Right atrium auricular region (tissue), 2 donors: ENCODE measurements at regions not wholly inside any gene's neighbourhood (a gene's known extent, or its start where the extent isn't known, plus 50 kb on each side); places are given as distances from the start of the nearest gene placed in this dataset.
A peak's percentile ranks its signal among the peaks of the same experiment; 100 is the strongest.

Experiments
- DNase-seq: peaks from one replicate; pipeline ENCODE4 v3.0.0-alpha.2; 2019; ENCODE audit warnings: low spot score
- H3K27ac ChIP-seq, 2 donors: fragments of 200-600 bp; sonication (generic); 1 replicate in 1 of 2; 2 replicates in 1 of 2; pipeline ENCODE4 v1.5.1; 2016 to 2019
- H3K27me3 ChIP-seq, 2 donors: fragments of 200-600 bp; sonication (generic); one replicate each; pipeline versions ENCODE4 v1.5.1 to v1.6.0; 2017 to 2019
- H3K36me3 ChIP-seq: fragments of 200-600 bp; sonication (generic); one replicate; pipeline ENCODE4 v1.5.1; 2016
- H3K4me1 ChIP-seq, 2 donors: fragments of 200-600 bp; sonication (generic); one replicate each; pipeline versions ENCODE4 v1.5.1 to v1.6.0; 2017 to 2019
- H3K4me3 ChIP-seq, 2 donors: fragments of 200-600 bp; sonication (generic); 1 replicate in 1 of 2; 2 replicates in 1 of 2; pipeline ENCODE4 v1.5.1; 2017 to 2019; ENCODE audit warnings: mild to moderate bottlenecking in 1 of 2, moderate library complexity in 1 of 2
- H3K9me3 ChIP-seq, 2 donors: fragments of 200-600 bp; sonication (generic); one replicate each; pipeline ENCODE4 v1.5.1; 2019
- CTCF ChIP-seq, 2 donors: fragments of 200-600 bp; sonication (generic); IDR thresholded peaks; one replicate each; pipeline ENCODE4 v1.5.1; 2019; ENCODE audit warnings: antibody characterized with exemption in 2 of 2

- H3K36me3 ChIP-seq, result no peaks in the 10 kb centered on the region
- DNase-seq, result no peak
- H3K27me3 ChIP-seq, result no peaks in the 10 kb centered on the region
- no peaks in the 10 kb centered on the region for H3K4me1 ChIP-seq
- H3K27ac ChIP-seq, result no peak overlapping the region
- H3K4me3 ChIP-seq, result no peak overlapping the region
- H3K9me3 ChIP-seq, result no peaks in the 10 kb centered on the region
- TF ChIP-seq CTCF (IDR thresholded peaks at IDR 0.05), result peak in 1 of 2 donors; percentile 70
These were observed 64.9 kb downstream of the C6orf58 start for GRCh38 chr6:127641905-127642304.
